Fibroblast of the conjunctiva (primary cell): ENCODE measurements at regions not wholly inside any gene's neighbourhood (a gene's known extent, or its start where the extent isn't known, plus 50 kb on each side); places are given as distances from the start of the nearest gene placed in this dataset.
"Not testable (repeated sequence)": the region's sequence is repeated elsewhere in the genome, so short reads cannot be mapped to it uniquely, and the experiment has no call there.

Experiments
- DNase-seq: peaks from one replicate; pipeline ENCODE4 v3.0.0-alpha.2; 2010; ENCODE audit warnings: low read depth

DNA sequence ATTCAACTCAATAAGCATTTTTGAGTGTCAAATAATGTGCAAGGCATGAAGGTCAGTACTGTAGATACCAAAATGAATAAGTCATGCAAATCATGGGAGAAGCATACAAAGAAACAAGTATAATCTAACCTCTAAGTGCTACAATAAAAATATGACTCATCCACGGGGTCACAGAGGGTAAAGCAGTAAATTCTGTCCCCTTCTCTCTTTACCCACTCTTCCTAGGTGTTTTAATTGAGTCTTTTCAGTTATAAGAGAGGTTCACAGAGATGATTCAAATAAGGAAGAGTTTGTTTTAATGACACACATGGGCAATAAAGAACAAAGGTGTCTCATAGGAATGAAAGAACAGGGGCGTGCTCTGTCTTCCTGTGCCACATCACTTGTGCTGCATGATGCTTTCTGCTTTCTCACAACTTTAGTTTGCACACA is 71.5 kb upstream of the DAAM1 start:
- no peak for DNase-seq

DNA sequence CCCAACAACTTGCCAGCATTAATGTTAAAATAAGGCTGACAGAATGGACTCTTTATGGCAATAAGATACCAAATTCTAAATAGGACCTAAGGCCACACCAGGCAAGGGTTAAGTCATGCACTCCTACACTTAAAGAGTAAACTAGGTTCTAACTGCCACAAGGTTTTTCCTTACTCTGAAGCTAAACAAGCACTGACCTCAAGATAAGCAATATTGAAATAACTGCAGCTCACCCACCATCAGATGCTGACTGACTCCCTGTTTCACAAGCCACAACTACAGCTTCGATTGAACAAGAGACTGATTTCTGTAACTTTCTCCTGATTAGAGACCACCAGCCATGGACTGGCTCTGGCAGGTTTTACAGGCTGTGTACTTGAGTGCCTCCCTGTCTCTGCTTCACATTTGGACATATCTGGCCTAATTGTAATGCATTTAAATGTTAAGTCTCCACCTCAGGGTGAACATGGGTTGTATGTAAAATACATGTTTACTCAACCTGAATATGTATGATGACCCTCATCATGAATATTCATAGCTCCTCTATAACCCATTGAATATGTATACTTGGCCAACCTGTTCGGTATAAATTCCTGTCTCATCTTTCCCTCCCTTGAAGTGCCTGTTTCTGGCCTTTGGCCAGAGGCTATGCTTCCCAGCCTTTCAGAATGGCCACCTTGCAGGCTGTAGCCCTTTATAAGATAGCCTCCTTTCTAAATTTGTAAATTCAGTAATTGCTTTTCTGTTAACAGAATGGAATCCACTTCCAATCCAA is 70.5 kb upstream of the DAAM1 start:
- DNase-seq, result no peak

DNA sequence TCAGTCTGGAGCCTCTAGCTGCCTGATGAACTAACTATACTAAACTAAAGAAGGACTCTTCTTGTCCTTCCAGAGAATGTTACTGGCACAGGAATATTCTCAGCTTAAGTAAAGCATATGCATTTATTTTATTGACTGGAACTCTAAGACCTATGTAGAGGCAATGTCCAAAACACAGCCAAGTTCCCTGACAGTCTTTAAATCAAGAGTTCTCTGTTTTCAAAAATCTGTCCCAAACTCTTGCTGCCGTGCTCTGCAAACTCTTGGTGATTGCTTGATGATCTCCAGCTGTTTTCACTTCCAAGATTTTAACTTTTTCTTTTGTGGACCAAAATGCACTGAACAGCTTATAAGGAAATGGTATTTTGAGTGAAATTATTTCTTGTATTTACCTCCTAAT is 67.5 kb upstream of the DAAM1 start:
- DNase-seq, result no peak

DNA sequence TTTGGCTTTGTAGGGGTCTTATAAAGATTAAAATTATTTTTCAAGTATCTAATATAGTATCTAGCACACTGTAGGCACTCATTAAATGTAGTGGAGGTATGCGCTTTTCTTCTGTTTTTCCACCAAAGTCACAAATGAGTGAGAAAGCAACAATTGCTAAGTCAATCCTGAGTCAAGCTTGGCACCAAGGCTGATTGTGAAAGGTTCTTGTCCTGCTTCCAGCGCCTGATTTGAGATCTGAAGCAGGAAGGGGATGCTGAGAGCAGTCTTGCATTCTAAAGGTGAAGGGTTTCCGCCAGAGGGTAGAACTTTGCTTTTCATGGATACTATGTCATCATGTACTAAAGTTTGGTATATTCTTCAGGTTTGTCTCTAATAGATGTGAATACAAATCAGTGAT is 64.9 kb upstream of the DAAM1 start:
- DNase-seq, result peak; percentile 8

DNA sequence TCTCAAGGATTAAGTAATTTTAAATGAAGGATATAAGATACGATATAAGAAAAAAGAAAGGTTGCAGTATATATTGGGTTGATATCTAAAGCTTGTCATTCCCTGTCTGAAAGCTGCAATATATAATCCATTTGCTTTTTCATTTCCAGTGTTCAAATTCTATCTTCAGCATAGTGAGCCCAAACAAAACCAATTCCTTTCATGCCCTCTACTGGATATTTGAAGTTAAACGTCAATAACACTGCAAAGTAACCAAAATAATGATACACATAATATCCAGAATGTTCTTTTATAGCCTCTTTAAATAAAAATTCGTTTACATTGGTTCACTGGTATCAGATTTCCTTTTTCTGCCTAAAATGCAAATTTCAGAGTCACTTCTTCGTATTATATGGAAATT is 64.5 kb upstream of the DAAM1 start:
- peak; percentile 9 for DNase-seq

DNA sequence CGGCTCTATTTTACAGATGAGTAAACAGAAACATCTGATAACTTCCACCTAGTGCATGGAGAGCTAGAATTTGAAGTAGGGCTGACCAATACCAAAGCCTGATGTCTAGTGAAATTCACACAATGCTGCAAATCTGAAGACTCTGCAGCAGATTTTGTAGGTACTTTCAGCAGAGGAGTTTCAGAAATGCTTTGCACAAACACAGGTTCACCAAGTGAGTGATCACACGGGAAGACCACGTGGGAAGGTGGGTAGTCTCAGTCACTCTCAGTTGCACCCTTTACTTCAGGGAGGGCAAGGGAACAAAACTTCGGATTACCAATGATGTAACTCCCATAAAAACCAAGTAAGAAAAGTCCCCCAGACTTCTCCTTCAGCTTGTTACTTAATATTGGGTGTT is 63.3 kb upstream of the DAAM1 start:
- DNase-seq, result no peak

DNA sequence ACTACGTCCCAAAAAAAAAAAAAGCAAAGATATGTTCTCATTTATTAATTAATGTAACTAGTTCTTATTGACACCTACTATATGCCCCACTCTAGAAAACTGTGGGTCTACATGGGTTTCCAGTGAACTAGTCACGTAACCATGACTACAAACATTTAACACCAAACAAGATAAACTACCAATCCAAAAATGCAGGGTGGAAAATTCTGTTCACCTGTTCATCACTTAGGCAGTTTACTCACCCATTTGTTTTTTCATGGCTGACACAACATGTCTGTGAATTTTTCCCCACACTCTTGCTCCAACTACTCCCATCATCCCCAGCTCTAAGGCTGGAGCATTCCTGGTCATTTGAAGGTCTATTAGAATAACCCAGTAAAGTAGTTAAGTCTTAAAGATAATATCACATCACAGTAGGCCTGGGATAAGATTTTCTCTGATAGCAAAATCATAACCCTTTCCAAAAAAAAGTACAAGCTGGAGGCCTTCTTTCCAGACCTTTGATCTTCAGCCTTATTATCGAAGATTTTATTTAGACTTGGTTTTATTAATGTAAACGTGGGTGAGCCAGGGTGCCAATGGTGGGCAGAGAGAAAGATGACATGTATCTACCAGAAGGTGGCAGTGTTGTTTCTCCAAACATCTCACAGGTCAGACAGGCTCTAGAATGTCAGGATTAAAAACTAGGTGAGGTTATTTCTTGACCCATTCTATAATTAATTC is 61.6 kb upstream of the DAAM1 start:
- DNase-seq, result peak; percentile 51

DNA sequence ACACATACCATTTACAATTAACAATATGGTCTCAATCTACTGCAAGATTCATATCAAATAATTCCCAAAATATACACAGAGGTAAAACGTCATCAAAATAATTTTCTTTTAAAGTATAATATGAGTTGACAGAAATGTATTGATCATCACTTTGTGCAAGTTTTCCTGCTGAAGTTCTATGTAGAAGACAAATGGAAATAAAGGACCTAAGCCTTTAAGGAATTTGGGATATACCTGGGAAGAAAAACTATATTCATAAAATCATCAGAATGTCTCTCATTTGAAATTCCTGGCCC is 61.1 kb upstream of the DAAM1 start:
- no peak for DNase-seq

DNA sequence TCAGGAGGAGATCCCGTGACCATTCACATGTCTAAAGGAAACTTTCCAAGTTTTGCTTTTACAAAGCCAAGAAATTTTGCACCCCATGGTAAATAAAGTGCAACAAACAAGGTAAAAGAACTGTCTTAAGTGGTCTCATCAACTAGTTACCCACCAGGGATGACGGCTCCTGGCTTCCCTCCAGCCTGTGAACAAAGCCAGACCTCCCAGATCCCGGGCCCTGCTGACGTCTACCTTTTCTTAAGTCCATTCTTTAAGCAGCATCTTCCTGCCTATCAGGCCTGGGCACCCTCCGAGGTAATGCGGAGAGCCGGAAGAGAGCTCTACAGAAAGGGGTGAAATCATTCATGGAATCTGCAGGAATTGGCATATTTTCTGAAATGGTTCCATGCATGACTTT is 58.0 kb upstream of the DAAM1 start:
- no peak for DNase-seq

DNA sequence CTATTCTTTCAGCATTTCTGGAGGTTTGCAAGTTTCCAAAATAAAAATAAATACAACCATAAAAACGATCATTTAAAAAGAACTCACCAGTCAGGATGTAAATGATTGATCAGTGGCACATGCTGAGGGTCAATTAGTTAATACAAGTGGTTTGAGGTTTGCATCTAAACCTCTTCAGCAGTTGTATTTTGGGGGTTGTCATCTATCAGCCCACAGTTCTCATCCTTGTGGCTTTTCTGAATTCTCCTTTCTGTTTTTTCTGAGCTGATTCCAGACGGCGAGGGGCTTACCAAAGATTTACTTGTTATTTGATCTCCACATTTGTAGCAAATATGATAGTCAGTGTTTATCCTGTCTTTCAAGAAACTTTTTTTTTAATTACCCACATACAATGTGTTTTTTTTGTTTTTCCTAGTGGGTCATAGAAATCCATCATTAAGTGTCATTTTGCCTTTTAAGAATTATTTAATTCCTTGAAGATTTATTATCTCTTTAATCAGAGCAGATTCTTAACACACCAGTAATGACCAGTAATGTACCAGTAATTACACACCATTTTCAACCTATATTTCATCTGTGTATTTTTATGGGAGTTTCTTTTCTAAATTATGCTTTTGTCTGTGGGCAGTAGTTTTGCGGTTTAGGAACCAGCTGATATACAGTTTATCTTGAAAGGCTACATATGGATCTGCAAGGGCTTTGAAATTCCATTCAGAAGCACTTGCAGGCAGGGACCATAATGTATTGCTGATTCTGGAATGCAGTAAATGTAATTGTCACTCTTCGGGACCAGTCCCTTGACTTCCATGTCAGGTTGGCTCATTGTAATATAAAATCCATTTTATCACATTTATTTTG is 56.3 kb upstream of the DAAM1 start:
- DNase-seq, result no peak

DNA sequence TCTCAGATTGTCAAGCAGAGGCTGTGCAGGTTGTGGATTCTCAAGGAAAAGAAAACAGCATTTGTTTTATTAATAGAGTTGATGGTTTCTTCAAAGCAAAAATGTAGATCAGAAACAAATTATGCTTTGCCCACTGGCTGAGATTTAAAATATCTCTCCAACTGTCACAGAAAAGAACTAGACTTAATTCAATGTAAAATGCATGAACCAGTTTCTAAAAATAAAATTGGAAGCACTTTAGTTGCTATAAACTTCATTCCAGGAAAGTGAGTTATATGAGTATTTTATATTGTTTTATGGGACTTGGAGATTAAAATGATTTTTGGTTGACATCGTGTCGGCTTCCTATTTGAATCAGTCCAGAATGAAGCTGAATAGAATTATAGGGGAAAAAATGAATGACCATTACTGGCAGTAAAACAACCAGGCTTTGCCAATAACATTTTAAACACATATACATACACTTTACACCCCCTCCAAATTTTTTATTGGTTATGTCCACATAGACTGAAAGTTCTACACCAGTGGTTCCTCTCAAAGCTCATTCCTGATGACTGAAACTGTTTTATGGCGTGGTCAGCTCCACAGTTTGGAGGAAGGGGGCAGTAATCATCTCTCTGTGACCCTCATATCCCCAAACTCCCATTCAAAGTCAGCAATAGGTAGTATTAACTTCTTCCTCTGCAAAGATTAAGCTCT is 55.5 kb upstream of the DAAM1 start:
- no peak for DNase-seq

DNA sequence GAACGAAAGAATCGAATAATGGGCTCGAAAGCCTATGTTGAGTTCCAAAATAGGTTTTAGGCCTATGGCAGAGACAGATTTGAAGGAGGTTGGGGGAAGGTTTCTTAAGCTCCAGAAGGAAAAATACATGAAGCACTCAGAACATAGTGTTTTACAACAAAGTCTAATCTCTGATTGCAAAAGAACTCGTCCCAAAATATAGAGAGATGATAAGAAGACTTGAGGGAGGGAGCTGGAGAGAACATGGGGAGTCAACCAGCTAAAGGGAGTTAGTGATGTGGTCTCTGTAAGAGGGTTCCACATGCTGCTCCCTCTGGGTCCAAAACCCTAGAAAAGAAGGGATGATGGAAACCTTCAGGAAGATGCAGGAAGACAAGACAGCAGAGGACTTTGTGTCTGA is 54.8 kb upstream of the DAAM1 start:
- DNase-seq, result no peak

DNA sequence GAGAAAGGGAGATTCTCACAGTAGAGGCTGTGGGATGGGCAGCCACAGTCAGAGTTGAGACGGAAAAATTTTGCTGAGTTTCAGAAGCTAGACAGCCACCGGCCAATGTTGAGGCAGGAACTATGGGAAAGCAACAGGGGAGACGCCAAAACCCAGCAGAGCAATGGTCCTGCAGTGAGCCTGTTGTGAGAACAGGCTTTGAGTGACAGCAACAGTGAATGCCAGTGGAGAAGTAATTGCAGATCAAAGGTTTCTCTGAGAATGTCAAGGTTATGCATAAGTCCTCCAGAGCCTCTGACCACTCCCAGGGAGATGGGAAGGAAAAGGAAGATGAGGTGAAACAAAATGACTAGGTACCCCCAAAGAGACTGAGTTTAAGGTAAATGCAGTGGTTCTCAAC is 54.2 kb upstream of the DAAM1 start:
- DNase-seq, result no peak

DNA sequence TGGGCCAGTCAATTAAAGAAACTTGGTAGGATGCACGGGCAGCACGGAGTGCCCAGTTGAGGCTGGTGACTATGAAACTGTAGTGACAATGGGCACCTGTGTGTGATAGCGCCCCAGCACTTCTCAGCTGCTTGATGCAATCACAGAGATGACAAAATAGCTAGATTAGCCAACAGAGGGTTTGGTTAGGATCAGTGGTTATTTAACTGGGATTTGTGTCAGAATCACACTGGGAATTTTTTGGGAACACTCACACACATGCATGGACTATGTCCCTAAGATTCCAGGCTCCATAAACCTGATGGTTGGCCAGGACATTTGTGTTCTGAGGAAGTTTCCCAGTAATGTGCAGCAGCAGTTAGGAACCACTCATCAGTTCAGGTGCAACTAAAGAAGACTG is 51.2 kb upstream of the DAAM1 start:
- no peak for DNase-seq

DNA sequence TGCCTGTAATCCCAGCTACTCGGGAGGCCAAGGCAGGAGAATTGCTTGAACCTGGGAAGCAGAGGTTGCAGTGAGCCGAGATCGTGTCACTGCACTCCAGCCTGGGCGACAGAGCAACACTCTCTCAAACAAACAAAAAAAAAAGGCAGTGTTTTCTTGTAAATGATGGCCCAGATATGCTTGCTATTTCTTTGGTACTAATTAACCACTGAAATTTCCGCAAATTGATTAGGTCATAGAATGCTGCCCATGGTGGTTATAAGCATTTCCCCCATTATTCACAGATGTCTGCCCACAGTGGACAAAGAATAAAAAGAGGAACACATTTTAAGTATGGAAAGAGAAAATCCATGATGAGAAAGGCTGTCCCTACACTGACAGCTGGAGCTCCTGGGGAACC is 49.9 kb upstream of the DAAM1 start:
- not testable (repeated sequence) for DNase-seq
